Stimulated activated CD4-positive, alpha-beta T cell treated with anti-CD3 and anti-CD28 coated beads, Interleukin-12 subunit alpha, Interleukin-12 subunit beta, amount 100 ng/mL, for 24 hours (primary cell): ENCODE measurements at regions not wholly inside any gene's neighbourhood (a gene's known extent, or its start where the extent isn't known, plus 50 kb on each side); places are given as distances from the start of the nearest gene placed in this dataset.
"Not testable (repeated sequence)": the region's sequence is repeated elsewhere in the genome, so short reads cannot be mapped to it uniquely, and the experiment has no call there.

ENCODE experiments used
- DNase-seq, 2 experiments: peaks; one replicate each; pipeline ENCODE4 v3.0.0-alpha.2; 2020; ENCODE audit warnings: low read depth in 2 of 2

- no peak for DNase-seq
Measured at GRCh38 chrX:4690521-4690920, 977.1 kb upstream of the PRKX start.

- DNase-seq = no peak
Measured at GRCh38 chrX:4682636-4683035, 969.2 kb upstream of the PRKX start.

GRCh38 chrX:4675686-4676300 is 962.3 kb upstream of the PRKX start:
- DNase-seq = no peak

- no peak for DNase-seq
Measured at GRCh38 chrX:4674028-4674782, 960.8 kb upstream of the PRKX start.

GRCh38 chrX:4671344-4671743 is 957.9 kb upstream of the PRKX start:
- DNase-seq = no peak

- no peak for DNase-seq
Measured at GRCh38 chrX:4670606-4671005, 957.2 kb upstream of the PRKX start.

- no peak for DNase-seq
Measured at GRCh38 chrX:4668802-4669536, 955.5 kb upstream of the PRKX start.

GRCh38 chrX:4663085-4663484 is 949.6 kb upstream of the PRKX start:
- DNase-seq = no peak

GRCh38 chrX:4661771-4662170 is 948.3 kb upstream of the PRKX start:
- DNase-seq = no peak

- DNase-seq = no peak
Measured at GRCh38 chrX:4656419-4656818, 943.0 kb upstream of the PRKX start.

- DNase-seq = no peak
Measured at GRCh38 chrX:4655743-4656142, 942.3 kb upstream of the PRKX start.

- no peak for DNase-seq
Measured at GRCh38 chrX:4642114-4642513, 928.7 kb upstream of the PRKX start.

GRCh38 chrX:4638036-4638435 is 924.6 kb upstream of the PRKX start:
- DNase-seq = no peak

GRCh38 chrX:4627414-4627813 is 914.0 kb upstream of the PRKX start:
- no peak for DNase-seq

- no peak for DNase-seq
Measured at GRCh38 chrX:4622486-4623167, 909.2 kb upstream of the PRKX start.

GRCh38 chrX:4613651-4614050 is 900.2 kb upstream of the PRKX start:
- DNase-seq = not testable (repeated sequence)

GRCh38 chrX:4588893-4589292 is 875.4 kb upstream of the PRKX start:
- DNase-seq = no peak

- DNase-seq = no peak
Measured at GRCh38 chrX:4588466-4588865, 875.0 kb upstream of the PRKX start.

- DNase-seq = no peak
Measured at GRCh38 chrX:4588056-4588455, 874.6 kb upstream of the PRKX start.

- no peak for DNase-seq
Measured at GRCh38 chrX:4579999-4580398, 866.5 kb upstream of the PRKX start.

- DNase-seq = no peak
Measured at GRCh38 chrX:4579480-4579879, 866.0 kb upstream of the PRKX start.

- DNase-seq = no peak
Measured at GRCh38 chrX:4572691-4573090, 859.2 kb upstream of the PRKX start.
